Stimulated activated CD4-positive, alpha-beta T cell treated with anti-CD3 and anti-CD28 coated beads, Interleukin-1b, Interleukin-23, amount 100 ng/mL, for 24 hours (primary cell): ENCODE measurements at regions not wholly inside any gene's neighbourhood (a gene's known extent, or its start where the extent isn't known, plus 50 kb on each side); places are given as distances from the start of the nearest gene placed in this dataset.
"Not testable (repeated sequence)": the region's sequence is repeated elsewhere in the genome, so short reads cannot be mapped to it uniquely, and the experiment has no call there.

Source experiments
- DNase-seq, 4 experiments: peaks; one replicate each; pipeline ENCODE4 v3.0.0-alpha.2; 2020; ENCODE audit warnings: low read depth in 4 of 4, low spot score in 1 of 4

- DNase-seq: no peak
Observed at GRCh38 chr7:17046259-17046658, 164.5 kb upstream of the AGR3 start.

DNA sequence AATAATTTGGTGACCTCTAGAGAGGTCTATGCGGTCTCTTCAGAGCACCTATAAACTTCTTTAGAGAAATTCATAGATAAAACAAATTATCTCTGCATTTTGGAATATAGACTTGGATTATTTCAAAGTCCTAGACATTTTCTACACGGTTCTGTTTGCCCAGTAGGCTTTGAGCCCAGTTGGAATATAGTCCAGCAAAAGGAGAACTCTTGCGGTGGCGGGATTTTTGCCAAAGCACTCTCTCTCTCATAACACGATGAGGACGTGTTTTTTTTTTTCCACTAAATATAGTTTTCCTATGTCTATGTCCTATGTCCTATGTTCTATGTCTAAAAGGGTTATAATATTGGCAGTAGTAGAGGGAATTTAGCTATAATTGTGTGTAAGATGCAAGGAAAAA lies 164.9 kb upstream of the AGR3 start:
- no peak for DNase-seq

- not testable (repeated sequence) for DNase-seq
Observed at GRCh38 chr7:17053164-17053563, 171.4 kb upstream of the AGR3 start.

- no peak for DNase-seq
Observed at GRCh38 chr7:17054206-17054605, 172.4 kb upstream of the AGR3 start.

- DNase-seq: no peak
Observed at GRCh38 chr7:17054836-17055235, 173.1 kb upstream of the AGR3 start.

GRCh38 chr7:17055596-17055995 lies 173.8 kb upstream of the AGR3 start:
- no peak for DNase-seq

DNA sequence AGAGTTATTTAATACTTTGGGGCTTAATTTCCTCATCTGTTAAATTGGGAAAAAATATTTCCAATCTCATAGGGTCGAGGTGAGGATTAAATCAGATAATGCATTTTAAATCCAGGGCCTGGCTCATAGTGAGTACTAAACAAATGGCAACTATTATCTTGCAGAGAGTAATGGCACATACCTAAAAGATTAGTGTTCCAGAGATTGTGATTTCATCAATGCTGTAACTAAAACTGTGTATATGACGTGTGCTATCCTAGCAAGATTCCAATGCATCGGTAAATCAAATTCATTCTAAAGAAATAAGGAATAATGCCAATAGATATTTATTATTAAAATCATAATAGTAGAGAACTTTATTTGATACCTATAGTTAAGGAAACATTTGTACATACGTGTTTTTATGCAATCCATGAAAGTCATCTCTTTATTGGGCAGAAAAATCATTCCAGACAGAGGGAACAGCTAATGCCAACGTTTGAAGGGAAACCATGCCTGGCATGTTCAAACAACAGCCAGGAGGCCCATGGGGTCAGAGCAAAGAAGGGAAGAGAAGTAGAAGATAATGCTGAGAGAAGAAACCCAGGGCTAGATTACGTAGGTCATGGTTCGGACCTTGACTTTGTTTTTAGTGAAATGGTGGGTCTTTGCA lies 174.8 kb upstream of the AGR3 start:
- DNase-seq: no peak

GRCh38 chr7:17057143-17057509 lies 175.3 kb upstream of the AGR3 start:
- no peak for DNase-seq

DNA sequence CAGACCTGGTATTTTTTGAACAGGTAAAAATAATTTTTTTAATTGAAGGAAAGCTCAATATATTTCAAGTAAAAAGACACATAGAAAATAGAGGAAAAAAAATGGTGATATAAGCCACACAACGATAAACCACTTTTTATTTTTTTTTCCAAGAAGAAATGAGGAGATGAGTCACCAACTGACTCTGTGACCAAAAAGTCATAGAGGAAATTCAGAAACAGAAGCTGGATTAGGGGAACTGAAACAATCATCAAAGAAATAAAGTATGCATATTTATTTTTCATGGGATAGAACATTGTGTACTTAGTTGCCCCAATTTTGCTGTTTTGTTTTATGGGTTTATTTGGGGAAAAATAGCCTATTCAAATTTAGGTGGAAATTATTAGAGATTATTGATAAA lies 176.8 kb upstream of the AGR3 start:
- no peak for DNase-seq

- DNase-seq: no peak
Observed at GRCh38 chr7:17060051-17060450, 178.3 kb upstream of the AGR3 start.

- no peak for DNase-seq
Observed at GRCh38 chr7:17061443-17061842, 179.7 kb upstream of the AGR3 start.

- DNase-seq: no peak
Observed at GRCh38 chr7:17062151-17063044, 180.6 kb upstream of the AGR3 start.

- no peak for DNase-seq
Observed at GRCh38 chr7:17063045-17063383, 181.2 kb upstream of the AGR3 start.

GRCh38 chr7:17067691-17068090 lies 185.9 kb upstream of the AGR3 start:
- no peak for DNase-seq

DNA sequence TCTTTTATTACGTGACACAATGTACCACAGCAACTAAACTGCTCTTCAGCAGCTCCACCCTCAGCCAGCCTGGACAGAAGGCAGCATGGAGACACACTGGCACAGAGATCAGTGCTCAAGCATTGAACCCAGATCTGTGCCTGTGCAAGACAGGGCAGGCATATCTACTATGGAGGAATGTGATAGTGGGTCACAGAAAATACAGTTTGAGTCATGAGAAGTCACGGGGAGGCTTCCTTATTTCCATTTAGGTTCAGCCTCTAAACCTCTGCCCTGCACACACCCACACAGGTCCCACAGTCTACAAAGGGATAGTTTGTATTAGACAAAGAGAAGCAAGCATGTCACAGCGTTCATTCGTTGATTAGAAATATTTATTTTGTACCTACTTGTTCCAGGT lies 187.4 kb upstream of the AGR3 start:
- DNase-seq: no peak

GRCh38 chr7:17070231-17070708 lies 188.5 kb upstream of the AGR3 start:
- no peak for DNase-seq

GRCh38 chr7:17071866-17072265 lies 190.1 kb upstream of the AGR3 start:
- DNase-seq: no peak

- DNase-seq: no peak
Observed at GRCh38 chr7:17075601-17076255, 193.9 kb upstream of the AGR3 start.

- no peak for DNase-seq
Observed at GRCh38 chr7:17078298-17078697, 196.5 kb upstream of the AGR3 start.

DNA sequence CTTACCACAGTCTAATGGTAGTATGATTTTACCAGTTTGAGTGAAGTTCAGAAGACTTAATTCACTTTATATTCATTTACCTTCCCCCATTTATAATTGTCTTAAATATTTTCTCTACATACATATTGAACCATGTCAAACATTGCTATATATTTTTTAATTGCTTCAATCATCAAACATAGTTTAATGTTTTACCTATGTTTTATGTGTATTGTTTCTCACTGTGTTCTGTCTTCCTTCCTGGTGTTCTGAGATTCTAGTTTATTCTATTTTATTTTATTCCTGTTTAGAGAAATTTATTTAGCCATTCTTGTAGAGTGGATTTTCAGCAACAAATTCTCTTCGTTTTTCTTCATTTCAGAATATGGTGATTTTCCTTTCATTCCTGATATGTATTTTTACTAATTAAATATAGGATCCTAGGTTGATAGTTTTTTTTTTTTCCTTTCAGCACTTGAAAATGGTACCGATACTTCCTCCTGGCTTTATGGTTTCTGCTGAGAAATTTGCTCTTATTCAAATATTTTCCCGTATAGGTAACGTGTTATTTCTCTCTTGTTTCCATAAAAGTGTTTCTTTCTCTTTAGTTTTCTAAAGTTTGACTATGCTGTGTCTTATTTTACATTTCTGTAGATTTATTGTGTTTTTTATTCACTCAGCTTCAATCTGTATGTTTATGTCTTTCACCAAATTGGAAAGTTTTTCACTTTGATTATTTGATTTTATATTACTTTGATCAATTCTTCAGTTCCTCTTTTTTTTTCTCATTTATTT lies 201.8 kb upstream of the AGR3 start:
- DNase-seq: no peak

DNA sequence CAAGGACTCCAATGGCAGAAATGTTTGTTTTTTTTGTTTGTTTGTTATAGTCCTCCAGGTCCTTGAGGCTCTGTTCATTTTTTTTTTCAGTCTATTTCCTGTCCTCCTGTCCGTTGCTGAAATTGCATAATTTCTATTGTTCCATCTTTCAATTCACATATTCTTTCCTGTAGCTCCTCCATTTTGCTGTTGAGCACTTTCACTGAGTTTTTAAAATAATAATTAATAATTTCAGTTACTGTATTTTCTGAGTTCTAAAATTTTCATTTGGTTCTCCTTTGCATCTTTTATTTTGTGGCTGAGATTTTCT lies 202.3 kb upstream of the AGR3 start:
- DNase-seq: no peak

DNA sequence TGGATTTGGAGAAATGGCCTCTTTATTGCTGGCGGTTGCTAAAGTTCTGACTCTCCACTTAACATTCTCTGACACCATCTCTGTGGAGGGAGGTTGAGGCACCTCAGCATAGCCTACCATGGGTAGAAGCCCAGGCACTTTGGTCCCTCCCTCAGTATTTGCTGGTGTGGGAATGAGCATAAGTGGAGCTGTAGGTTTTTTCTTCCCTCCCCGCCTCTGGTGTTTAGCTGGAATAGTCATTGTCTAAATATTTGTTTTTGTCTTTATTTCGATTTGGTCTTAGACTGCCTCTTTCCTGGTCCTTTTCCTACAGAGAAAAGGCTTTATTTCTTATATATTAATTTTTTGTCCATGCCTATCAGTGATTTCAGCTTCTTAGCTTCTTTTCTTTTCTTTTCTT lies 203.4 kb upstream of the AGR3 start:
- no peak for DNase-seq
